ENCODE measurements at regions not wholly inside any gene's neighbourhood (a gene's known extent, or its start where the extent isn't known, plus 50 kb on each side); places are given as distances from the start of the nearest gene placed in this dataset.

- CTCF ChIA-PET: interaction anchor here (0.6 kb wide), 1 partner anchor 11 kb away, joined by 3 read pairs; no protein-coding TSS in a partner anchor
- Histone ChIP-seq H3K4me2 (ENCODE audit: low read length) (no peak overlapping the region), H4K20me1 (ENCODE audit: insufficient read depth) (no peaks in the 10 kb centered on the region), H2AFZ (ENCODE audit: low read depth, low read length, poor library complexity, severe bottlenecking) (no peak overlapping the region), H3K9ac (ENCODE audit: low read length) (no peak overlapping the region), H3K9me2 (ENCODE audit: insufficient read depth) (no peaks in the 10 kb centered on the region), H3K4me1 (ENCODE audit: control insufficient read depth in 1 of 2, insufficient read depth in 2 of 2, low read length in 2 of 2) (no peaks in the 10 kb centered on the region), H3K4me3 (replicated peaks in 1 of 2; ENCODE audit: low read depth in 1 of 2, low read length in 2 of 2) (no peak overlapping the region), H3K79me2 (ENCODE audit: insufficient read depth, low read length) (no peaks in the 10 kb centered on the region), H3K9me3 (ENCODE audit: control insufficient read depth in 1 of 2, insufficient read depth in 1 of 2, low read depth in 1 of 2, low read length in 2 of 2) (no peaks in the 10 kb centered on the region), H3K27ac (ENCODE audit: low read depth, low read length) (no peak overlapping the region), H3K27me3 (ENCODE audit: insufficient read depth, low read length) (peaks cover 24% of the 10 kb centered on the region), H3K36me3 (ENCODE audit: control insufficient read depth in 1 of 2, insufficient read depth in 2 of 2, low read length in 2 of 2) (no peaks in the 10 kb centered on the region)
- DNase-seq (ENCODE audit: low read depth, low spot score): no peak
- POLR2A ChIA-PET: no interaction called here
- no peak for ATAC-seq
- intact Hi-C loops (cut with micrococcal nuclease): no loop called here
- TF ChIP-seq EZH2phosphoT487 (IDR thresholded peaks at IDR 0.05; ENCODE audit: borderline replicate concordance) (no peak), SIN3A (IDR thresholded peaks at IDR 0.05; ENCODE audit: low read depth) (no peak)
- TF ChIP-seq, protein P1, sequence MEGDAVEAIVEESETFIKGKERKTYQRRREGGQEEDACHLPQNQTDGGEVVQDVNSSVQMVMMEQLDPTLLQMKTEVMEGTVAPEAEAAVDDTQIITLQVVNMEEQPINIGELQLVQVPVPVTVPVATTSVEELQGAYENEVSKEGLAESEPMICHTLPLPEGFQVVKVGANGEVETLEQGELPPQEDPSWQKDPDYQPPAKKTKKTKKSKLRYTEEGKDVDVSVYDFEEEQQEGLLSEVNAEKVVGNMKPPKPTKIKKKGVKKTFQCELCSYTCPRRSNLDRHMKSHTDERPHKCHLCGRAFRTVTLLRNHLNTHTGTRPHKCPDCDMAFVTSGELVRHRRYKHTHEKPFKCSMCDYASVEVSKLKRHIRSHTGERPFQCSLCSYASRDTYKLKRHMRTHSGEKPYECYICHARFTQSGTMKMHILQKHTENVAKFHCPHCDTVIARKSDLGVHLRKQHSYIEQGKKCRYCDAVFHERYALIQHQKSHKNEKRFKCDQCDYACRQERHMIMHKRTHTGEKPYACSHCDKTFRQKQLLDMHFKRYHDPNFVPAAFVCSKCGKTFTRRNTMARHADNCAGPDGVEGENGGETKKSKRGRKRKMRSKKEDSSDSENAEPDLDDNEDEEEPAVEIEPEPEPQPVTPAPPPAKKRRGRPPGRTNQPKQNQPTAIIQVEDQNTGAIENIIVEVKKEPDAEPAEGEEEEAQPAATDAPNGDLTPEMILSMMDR (IDR thresholded peaks at IDR 0.05 in 2 of 3, conservative IDR thresholded peaks at IDR 0.05 in 1 of 3; ENCODE audit: borderline replicate concordance in 1 of 3, insufficient read depth in 1 of 3, low read depth in 2 of 3, low read length in 2 of 3): no peak
- RAD21 ChIA-PET (ENCODE audit: low non-redundant PET in 1 of 2, low total read pairs in 2 of 2, uncharacterized antibody in 2 of 2, unreplicated experiment in 2 of 2): interaction anchor here in 1 of 2 experiments (0.6 kb wide), 1 partner anchor 401 kb away, joined by 3 read pairs; no protein-coding TSS in a partner anchor
- no TSS peak for BruUV-seq (replicated peaks)
Observed at GRCh38 chr12:105740970-105741725, 397.6 kb downstream of the NUAK1 start.

GRCh38 chr12:105741786-105742566 lies 396.8 kb downstream of the NUAK1 start:
- Histone ChIP-seq H4K20me1 (ENCODE audit: insufficient read depth) (no peaks in the 10 kb centered on the region), H3K36me3 (ENCODE audit: control insufficient read depth in 1 of 2, insufficient read depth in 2 of 2, low read length in 2 of 2) (no peaks in the 10 kb centered on the region), H3K4me2 (ENCODE audit: low read length) (no peak overlapping the region), H3K27me3 (ENCODE audit: insufficient read depth, low read length) (peaks cover 24% of the 10 kb centered on the region), H3K79me2 (ENCODE audit: insufficient read depth, low read length) (no peaks in the 10 kb centered on the region), H3K4me3 (replicated peaks in 1 of 2; ENCODE audit: low read depth in 1 of 2, low read length in 2 of 2) (no peak overlapping the region), H3K9ac (ENCODE audit: low read length) (no peak overlapping the region), H3K27ac (ENCODE audit: low read depth, low read length) (no peak overlapping the region), H3K9me2 (ENCODE audit: insufficient read depth) (no peaks in the 10 kb centered on the region), H3K9me3 (ENCODE audit: control insufficient read depth in 1 of 2, insufficient read depth in 1 of 2, low read depth in 1 of 2, low read length in 2 of 2) (no peaks in the 10 kb centered on the region), H3K4me1 (ENCODE audit: control insufficient read depth in 1 of 2, insufficient read depth in 2 of 2, low read length in 2 of 2) (no peaks in the 10 kb centered on the region), H2AFZ (ENCODE audit: low read depth, low read length, poor library complexity, severe bottlenecking) (no peak overlapping the region)
- intact Hi-C loops (cut with micrococcal nuclease): no loop called here
- no peak for DNase-seq (ENCODE audit: low read depth, low spot score)
- no peak for ATAC-seq
- ChIA-PET CTCF (no interaction called here), RAD21 (ENCODE audit: low non-redundant PET in 1 of 2, low total read pairs in 2 of 2, uncharacterized antibody in 2 of 2, unreplicated experiment in 2 of 2) (no interaction called here), POLR2A (no interaction called here)
- no TSS peak for BruUV-seq (replicated peaks)
- no peak for TF ChIP-seq EGR1 (IDR thresholded peaks at IDR 0.05; ENCODE audit: low read depth)
- TF ChIP-seq ZFX (IDR thresholded peaks at IDR 0.05): no peak
- TF ChIP-seq ATF3 (IDR thresholded peaks at IDR 0.05): no peak
- no peak for TF ChIP-seq CBX3 (IDR thresholded peaks at IDR 0.05; ENCODE audit: low read depth)
- TF ChIP-seq TCF7L2 (IDR thresholded peaks at IDR 0.05; ENCODE audit: borderline replicate concordance, extremely low read depth, insufficient read depth, insufficient read length): no peak
- no peak for TF ChIP-seq ELF1 (IDR thresholded peaks at IDR 0.05; ENCODE audit: borderline replicate concordance, low read depth)
- no peak for TF ChIP-seq EZH2phosphoT487 (IDR thresholded peaks at IDR 0.05; ENCODE audit: borderline replicate concordance)
- TF ChIP-seq POLR2AphosphoS5 (IDR thresholded peaks at IDR 0.05; ENCODE audit: low read depth, low read length): no peak
- TF ChIP-seq RAD21 (IDR thresholded peaks at IDR 0.05; ENCODE audit: low read depth): no peak
- no peak for TF ChIP-seq SRF (IDR thresholded peaks at IDR 0.05; ENCODE audit: low read depth)
- no peak for TF ChIP-seq FOSL1 (IDR thresholded peaks at IDR 0.05; ENCODE audit: low read depth)
- TF ChIP-seq, protein P2, sequence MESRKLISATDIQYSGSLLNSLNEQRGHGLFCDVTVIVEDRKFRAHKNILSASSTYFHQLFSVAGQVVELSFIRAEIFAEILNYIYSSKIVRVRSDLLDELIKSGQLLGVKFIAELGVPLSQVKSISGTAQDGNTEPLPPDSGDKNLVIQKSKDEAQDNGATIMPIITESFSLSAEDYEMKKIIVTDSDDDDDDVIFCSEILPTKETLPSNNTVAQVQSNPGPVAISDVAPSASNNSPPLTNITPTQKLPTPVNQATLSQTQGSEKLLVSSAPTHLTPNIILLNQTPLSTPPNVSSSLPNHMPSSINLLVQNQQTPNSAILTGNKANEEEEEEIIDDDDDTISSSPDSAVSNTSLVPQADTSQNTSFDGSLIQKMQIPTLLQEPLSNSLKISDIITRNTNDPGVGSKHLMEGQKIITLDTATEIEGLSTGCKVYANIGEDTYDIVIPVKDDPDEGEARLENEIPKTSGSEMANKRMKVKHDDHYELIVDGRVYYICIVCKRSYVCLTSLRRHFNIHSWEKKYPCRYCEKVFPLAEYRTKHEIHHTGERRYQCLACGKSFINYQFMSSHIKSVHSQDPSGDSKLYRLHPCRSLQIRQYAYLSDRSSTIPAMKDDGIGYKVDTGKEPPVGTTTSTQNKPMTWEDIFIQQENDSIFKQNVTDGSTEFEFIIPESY (IDR thresholded peaks at IDR 0.05; ENCODE audit: extremely low read depth, insufficient replicate concordance, low read length): no peak
- no peak for TF ChIP-seq SP1 (IDR thresholded peaks at IDR 0.05; ENCODE audit: low read depth)
